HFFc6 (cell line): ENCODE measurements at regions not wholly inside any gene's neighbourhood (a gene's known extent, or its start where the extent isn't known, plus 50 kb on each side); places are given as distances from the start of the nearest gene placed in this dataset.

Source experiments
- DNase-seq: peaks from one replicate; pipeline ENCODE4 v3.0.0-alpha.2; 2018
- H3K27ac Mint-ChIP-seq: 2 replicates; pipeline ENCODE4 v1.8.0; 2020; ENCODE audit warnings: mild to moderate bottlenecking, mixed read lengths
- H3K27me3 Mint-ChIP-seq: 2 replicates; pipeline ENCODE4 v1.8.0; 2021; ENCODE audit warnings: mild to moderate bottlenecking, moderate library complexity, mixed read lengths; ENCODE audit not compliant: insufficient read depth
- H3K36me3 Mint-ChIP-seq: 2 replicates; pipeline ENCODE4 v1.8.0; 2021; ENCODE audit warnings: low read depth, mixed read lengths
- H3K4me1 Mint-ChIP-seq: 2 replicates; pipeline ENCODE4 v1.8.0; 2020; ENCODE audit warnings: low read depth, mixed read lengths
- H3K4me3 Mint-ChIP-seq: 2 replicates; pipeline ENCODE4 v1.8.0; 2020; ENCODE audit warnings: mild to moderate bottlenecking, moderate library complexity, mixed read lengths
- H3K9me3 Mint-ChIP-seq: 2 replicates; pipeline ENCODE4 v1.8.0; 2020; ENCODE audit warnings: mild to moderate bottlenecking, mixed read lengths
- CTCF ChIP-seq: fragments of 200-600 bp; sonication (generic); IDR thresholded peaks from 2 replicates; pipeline ENCODE4 v1.5.0; 2021; ENCODE audit warnings: antibody characterized with exemption, mild to moderate bottlenecking

- no peak for TF ChIP-seq CTCF
- H3K27me3 Mint-ChIP-seq = peaks cover 2% of the 10 kb centered on the region
- peaks cover 45% of the 10 kb centered on the region for H3K9me3 Mint-ChIP-seq
- H3K4me1 Mint-ChIP-seq = no peaks in the 10 kb centered on the region
- no peak for DNase-seq
- no peak overlapping the region for H3K27ac Mint-ChIP-seq
- no peaks in the 10 kb centered on the region for H3K36me3 Mint-ChIP-seq
- H3K4me3 Mint-ChIP-seq = no peak overlapping the region
These were observed 484.2 kb upstream of the CELF2 start for GRCh38 chr10:10533437-10533836.

- Mint-ChIP-seq H3K36me3 (no peaks in the 10 kb centered on the region), H3K9me3 (peaks cover 42% of the 10 kb centered on the region), H3K4me3 (no peak overlapping the region), H3K4me1 (no peaks in the 10 kb centered on the region), H3K27ac (no peak overlapping the region), H3K27me3 (peaks cover 2% of the 10 kb centered on the region)
- TF ChIP-seq CTCF = no peak
- no peak for DNase-seq
These were observed 479.3 kb upstream of the CELF2 start for GRCh38 chr10:10538326-10538725.

- no peaks in the 10 kb centered on the region for H3K4me1 Mint-ChIP-seq
- H3K4me3 Mint-ChIP-seq = no peak overlapping the region
- no peaks in the 10 kb centered on the region; the same call in none of the 2 replicates for H3K27me3 Mint-ChIP-seq
- no peak for DNase-seq
- no peak for TF ChIP-seq CTCF
- H3K9me3 Mint-ChIP-seq = peaks cover 29% of the 10 kb centered on the region
- H3K27ac Mint-ChIP-seq = no peak overlapping the region
- H3K36me3 Mint-ChIP-seq = no peaks in the 10 kb centered on the region
These were observed 477.3 kb upstream of the CELF2 start for GRCh38 chr10:10540398-10540797.

GRCh38 chr10:10542477-10542876, 475.2 kb upstream of the CELF2 start:
- DNase-seq = no peak
- H3K27ac Mint-ChIP-seq = no peak overlapping the region
- H3K4me1 Mint-ChIP-seq = no peaks in the 10 kb centered on the region
- H3K4me3 Mint-ChIP-seq = no peak overlapping the region
- no peaks in the 10 kb centered on the region for H3K36me3 Mint-ChIP-seq
- no peaks in the 10 kb centered on the region; the same call in none of the 2 replicates for H3K27me3 Mint-ChIP-seq
- peaks cover 19% of the 10 kb centered on the region for H3K9me3 Mint-ChIP-seq
- TF ChIP-seq CTCF = no peak

- H3K27ac Mint-ChIP-seq = no peak overlapping the region
- no peaks in the 10 kb centered on the region for H3K36me3 Mint-ChIP-seq
- H3K9me3 Mint-ChIP-seq = peaks cover 26% of the 10 kb centered on the region
- no peak for DNase-seq
- H3K4me1 Mint-ChIP-seq = no peaks in the 10 kb centered on the region
- no peaks in the 10 kb centered on the region; the same call in none of the 2 replicates for H3K27me3 Mint-ChIP-seq
- no peak overlapping the region for H3K4me3 Mint-ChIP-seq
- no peak for TF ChIP-seq CTCF
These were observed 472.8 kb upstream of the CELF2 start for GRCh38 chr10:10544890-10545289.

- H3K9me3 Mint-ChIP-seq = peaks cover 32% of the 10 kb centered on the region
- H3K36me3 Mint-ChIP-seq = no peaks in the 10 kb centered on the region
- TF ChIP-seq CTCF = no peak
- no peak for DNase-seq
- H3K27ac Mint-ChIP-seq = no peak overlapping the region
- H3K4me1 Mint-ChIP-seq = no peaks in the 10 kb centered on the region
- H3K4me3 Mint-ChIP-seq = no peak overlapping the region
- H3K27me3 Mint-ChIP-seq = no peaks in the 10 kb centered on the region; the same call in none of the 2 replicates
These were observed 471.9 kb upstream of the CELF2 start for GRCh38 chr10:10545771-10546170.
